ENCODE measurements at regions not wholly inside any gene's neighbourhood (a gene's known extent, or its start where the extent isn't known, plus 50 kb on each side); places are given as distances from the start of the nearest gene placed in this dataset.
"Not testable (repeated sequence)": the region's sequence is repeated elsewhere in the genome, so short reads cannot be mapped to it uniquely, and the experiment has no call there.

DNA sequence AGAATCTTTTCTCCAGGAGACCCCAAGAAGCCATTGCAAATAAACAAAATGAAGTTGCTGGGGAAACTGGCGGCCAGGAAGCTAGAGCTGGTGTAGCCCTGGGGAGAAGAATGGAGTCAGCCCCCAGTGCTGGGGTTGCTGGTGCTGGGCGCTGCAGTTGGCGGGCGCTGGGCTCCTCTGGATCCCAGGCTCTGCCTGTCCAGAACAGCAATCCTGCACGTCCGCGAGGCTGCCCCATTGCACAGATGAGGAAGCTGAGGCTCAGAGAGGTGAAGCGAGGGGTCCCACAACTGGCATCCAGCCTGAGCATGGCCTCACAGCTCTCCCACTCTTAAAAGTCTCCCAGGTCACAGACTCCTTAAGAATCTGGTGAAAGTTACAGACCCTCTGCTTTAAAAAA, 161.1 kb downstream of the OR4M2 start:
- in situ Hi-C loops (cut with MboI; ENCODE audit: low pct_unique_long_range_greater_than_20kb, low sequenced_read_pairs, unreplicated experiment): no loop called here
- no peak for DNase-seq (ENCODE audit: low spot score)
- TF ChIP-seq, protein P1, sequence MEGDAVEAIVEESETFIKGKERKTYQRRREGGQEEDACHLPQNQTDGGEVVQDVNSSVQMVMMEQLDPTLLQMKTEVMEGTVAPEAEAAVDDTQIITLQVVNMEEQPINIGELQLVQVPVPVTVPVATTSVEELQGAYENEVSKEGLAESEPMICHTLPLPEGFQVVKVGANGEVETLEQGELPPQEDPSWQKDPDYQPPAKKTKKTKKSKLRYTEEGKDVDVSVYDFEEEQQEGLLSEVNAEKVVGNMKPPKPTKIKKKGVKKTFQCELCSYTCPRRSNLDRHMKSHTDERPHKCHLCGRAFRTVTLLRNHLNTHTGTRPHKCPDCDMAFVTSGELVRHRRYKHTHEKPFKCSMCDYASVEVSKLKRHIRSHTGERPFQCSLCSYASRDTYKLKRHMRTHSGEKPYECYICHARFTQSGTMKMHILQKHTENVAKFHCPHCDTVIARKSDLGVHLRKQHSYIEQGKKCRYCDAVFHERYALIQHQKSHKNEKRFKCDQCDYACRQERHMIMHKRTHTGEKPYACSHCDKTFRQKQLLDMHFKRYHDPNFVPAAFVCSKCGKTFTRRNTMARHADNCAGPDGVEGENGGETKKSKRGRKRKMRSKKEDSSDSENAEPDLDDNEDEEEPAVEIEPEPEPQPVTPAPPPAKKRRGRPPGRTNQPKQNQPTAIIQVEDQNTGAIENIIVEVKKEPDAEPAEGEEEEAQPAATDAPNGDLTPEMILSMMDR (IDR thresholded peaks at IDR 0.05; ENCODE audit: extremely low read depth, insufficient read depth, missing control alignments): no peak

DNA sequence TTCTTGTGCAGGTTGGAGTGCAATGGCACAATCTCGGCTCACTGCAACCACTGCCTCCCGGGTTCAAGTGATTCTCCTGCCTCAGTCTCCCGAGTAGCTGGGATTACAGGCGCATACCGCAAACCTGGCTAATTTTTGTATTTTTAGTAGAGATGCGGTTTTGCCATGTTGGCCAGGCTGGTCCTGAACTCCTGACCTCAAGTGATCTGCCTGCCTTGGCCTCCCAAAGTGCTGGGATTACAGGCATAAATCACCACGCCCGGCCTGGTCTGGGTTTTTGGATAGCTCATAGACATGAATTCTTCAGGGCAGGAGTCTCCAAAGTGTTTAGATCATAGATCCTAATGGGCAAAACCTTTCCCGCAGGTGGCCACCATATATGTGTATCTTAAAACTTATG, 162.0 kb downstream of the OR4M2 start:
- DNase-seq (ENCODE audit: low spot score); in situ Hi-C loops (cut with MboI; ENCODE audit: low pct_unique_long_range_greater_than_20kb, low sequenced_read_pairs, unreplicated experiment): not testable (repeated sequence)

DNA sequence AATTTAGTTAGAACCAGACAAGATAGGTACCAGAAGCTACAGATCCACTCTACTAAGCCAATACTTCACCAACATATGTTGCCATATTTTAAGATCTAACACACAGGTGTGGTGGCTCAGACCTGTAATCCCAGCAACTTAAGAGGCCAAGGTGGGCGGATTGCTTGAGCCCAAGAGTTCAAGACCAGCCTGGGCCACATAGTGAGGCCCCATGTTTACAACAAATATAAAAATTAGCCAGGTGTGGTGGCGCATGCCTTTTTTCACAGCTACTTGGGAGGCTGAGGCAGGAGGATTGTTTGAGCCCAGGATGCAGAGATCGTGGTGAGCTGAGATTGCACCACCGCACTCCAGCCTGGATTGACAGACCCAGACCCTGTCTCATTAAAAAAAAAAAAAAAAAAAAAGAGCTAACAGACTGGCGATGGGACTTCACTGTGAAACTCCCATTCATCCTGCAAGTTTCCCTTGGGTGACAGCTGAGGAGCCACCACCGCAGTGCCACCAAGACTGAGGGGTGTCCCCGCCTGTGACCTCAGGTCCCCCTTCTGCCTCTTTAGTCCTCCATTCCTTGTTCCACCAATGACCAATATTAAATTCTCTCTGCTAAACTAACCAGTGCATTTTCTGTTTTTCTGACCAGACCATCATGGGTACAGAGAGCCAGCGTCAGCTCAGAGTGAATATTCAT, 163.3 kb downstream of the OR4M2 start:
- in situ Hi-C loops (cut with MboI; ENCODE audit: low pct_unique_long_range_greater_than_20kb, low sequenced_read_pairs, unreplicated experiment): no loop called here
- no peak for DNase-seq (ENCODE audit: low spot score)
- TF ChIP-seq, protein P1 (IDR thresholded peaks at IDR 0.05; ENCODE audit: extremely low read depth, insufficient read depth, missing control alignments): no peak

DNA sequence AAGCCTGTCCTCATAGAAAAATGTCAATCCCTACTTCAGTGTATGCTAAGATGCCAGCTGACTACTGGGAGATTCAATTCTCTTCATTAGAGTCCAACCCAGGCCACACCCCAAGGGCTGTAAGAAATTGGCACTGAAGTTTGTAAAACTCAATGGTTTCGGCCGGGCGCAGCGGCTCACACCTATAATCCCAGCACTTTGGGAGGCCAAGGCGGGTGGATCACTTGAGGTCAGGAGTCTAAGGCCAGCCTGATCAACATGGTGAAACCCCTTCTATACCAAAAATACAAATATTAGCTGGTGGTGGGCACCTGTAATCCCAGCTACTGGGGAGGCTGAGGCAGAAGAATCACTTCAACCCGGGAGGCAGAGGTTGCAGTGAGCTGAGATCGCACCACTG, 169.2 kb downstream of the OR4M2 start:
- DNase-seq (ENCODE audit: low spot score); in situ Hi-C loops (cut with MboI; ENCODE audit: low pct_unique_long_range_greater_than_20kb, low sequenced_read_pairs, unreplicated experiment): not testable (repeated sequence)

DNA sequence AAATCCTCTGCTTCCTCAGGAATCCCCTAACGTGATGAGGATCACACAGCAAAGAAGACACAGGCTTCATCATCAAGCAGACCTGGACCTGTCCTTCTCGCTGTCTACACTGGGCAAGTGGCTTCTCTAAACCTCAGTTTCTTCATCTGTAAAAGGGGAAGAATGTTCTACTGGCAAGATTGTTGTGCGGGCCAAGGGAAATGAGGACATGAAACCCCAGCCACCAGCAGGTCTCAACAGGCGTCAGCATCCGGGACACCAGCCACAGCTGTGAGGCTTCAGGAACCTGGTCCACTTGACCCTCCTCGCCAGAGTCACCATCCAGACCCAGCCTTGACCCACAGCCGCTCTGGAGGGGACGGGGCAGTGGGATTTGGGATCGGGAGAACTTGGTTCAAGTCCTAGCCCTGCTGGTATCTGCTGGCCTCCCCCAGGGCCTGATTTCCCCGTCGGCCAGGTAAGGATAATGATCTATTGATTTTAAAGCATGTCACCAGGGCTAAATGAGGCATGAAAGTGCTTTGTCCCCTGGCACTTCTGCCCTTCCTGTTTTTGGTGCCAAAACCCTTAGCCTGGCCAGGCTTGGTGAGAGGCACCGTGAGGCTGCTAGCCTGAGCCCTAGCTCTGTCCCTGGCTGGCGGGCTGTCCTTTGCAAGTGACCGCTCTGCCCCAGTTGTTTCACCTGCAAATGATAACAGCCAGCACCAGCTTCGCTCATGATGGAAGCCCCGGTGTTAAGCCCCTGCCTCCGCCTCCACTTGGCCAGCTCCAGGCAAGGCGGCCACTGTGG, 170.4 kb downstream of the OR4M2 start:
- DNase-seq (ENCODE audit: low spot score); in situ Hi-C loops (cut with MboI; ENCODE audit: low pct_unique_long_range_greater_than_20kb, low sequenced_read_pairs, unreplicated experiment): not testable (repeated sequence)

DNA sequence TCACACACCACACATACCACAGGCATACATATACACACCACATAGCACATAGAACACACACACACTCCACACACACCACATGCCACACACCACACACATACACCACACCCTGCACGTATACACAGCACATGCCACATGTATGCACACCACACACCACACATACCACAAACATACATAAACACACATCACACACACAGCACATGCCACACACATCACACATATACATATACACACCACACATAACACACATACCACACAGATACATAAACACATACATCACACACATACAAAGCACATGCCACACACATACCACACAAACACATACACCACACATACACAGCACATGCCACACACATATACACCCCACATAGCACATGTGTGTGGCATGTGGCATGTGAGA, 171.1 kb downstream of the OR4M2 start:
- TF ChIP-seq, protein P1 (IDR thresholded peaks at IDR 0.05; ENCODE audit: extremely low read depth, insufficient read depth, missing control alignments): no peak
- in situ Hi-C loops (cut with MboI; ENCODE audit: low pct_unique_long_range_greater_than_20kb, low sequenced_read_pairs, unreplicated experiment): no loop called here
- DNase-seq (ENCODE audit: low spot score): no peak

DNA sequence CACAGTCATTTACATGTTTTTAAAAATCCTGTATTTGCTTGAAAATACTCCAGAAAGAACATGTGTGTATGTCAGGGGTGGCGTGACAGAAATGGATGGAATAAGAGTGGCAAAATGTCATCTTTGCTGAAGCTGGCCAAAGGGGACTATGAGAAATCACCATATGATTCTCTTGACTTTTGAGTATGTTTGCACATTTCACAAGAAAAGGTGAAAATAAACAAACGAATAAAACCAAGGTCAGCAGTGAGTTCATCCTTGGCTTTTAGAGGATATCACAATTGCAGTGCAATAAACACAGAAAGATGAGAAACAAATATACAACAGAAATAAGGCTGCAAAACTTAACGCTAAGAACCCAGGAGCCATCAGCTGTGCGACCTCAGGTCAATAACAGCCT, 171.7 kb downstream of the OR4M2 start:
- DNase-seq (ENCODE audit: low spot score); in situ Hi-C loops (cut with MboI; ENCODE audit: low pct_unique_long_range_greater_than_20kb, low sequenced_read_pairs, unreplicated experiment): not testable (repeated sequence)

DNA sequence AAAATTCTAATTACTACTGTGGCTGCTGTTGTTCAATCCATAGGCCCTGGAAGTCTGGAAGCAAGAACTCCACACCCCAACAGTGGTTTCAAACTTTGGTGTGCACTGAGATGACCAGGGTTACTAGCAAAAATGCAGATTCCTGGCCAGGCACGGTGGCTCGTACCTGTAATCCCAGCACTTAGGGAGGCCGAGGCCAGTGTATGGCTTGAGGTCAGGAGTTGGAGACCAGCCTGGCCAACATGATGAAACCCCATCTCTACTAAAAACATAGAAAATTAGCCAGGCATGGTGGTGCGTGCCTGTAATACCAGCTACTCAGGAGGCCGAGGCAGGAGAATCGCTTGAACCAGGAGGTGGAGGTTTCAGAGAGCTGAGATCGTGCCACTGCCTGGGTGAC, 172.2 kb downstream of the OR4M2 start:
- in situ Hi-C loops (cut with MboI; ENCODE audit: low pct_unique_long_range_greater_than_20kb, low sequenced_read_pairs, unreplicated experiment); DNase-seq (ENCODE audit: low spot score): not testable (repeated sequence)

DNA sequence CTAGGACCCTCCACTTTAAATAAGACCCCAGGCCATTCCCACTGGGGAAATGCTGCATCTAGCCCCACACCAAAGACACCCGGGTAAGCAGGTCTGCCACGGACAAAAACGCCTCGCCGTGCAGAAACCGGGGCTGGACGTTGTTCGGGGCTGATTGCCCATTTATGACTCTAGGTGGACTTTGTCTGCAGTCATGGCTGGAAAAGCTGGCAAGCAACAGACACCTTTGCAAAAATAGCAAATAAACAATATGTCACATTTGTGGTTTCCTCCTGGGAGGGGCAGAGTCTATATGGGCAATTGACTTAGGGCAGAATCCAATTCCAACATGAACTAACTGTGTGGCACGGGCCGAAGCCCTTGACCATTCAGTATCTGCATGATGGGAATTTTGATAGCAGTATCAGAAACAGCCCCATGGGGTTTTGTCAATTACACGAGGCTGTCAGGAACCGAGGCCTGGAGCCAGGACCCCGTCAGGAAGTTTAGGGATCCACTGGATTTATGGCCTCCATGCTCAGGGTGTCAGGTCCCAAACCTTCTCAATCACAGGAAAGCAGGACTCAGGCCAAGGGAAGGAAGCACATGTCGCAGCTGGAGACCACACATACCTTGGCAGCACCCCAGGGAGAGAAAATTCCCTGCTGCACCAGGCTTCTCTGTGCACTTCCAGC, 172.8 kb downstream of the OR4M2 start:
- DNase-seq (ENCODE audit: low spot score); in situ Hi-C loops (cut with MboI; ENCODE audit: low pct_unique_long_range_greater_than_20kb, low sequenced_read_pairs, unreplicated experiment): not testable (repeated sequence)

Measured in GM13977 (cell line).